GM21737 (cell line): ENCODE measurements at regions not wholly inside any gene's neighbourhood (a gene's known extent, or its start where the extent isn't known, plus 50 kb on each side); places are given as distances from the start of the nearest gene placed in this dataset.

Experiments
- ATAC-seq: cut with Tn5 transposase; IDR thresholded peaks from one replicate; pipeline ENCODE4 v1.9.1; 2021; ENCODE audit warnings: mild to moderate bottlenecking, moderate library complexity; ENCODE audit not compliant: unreplicated experiment

GRCh38 chr3:110181226-110181625 is 843.9 kb upstream of the DPPA4 start:
- no peak for ATAC-seq

DNA sequence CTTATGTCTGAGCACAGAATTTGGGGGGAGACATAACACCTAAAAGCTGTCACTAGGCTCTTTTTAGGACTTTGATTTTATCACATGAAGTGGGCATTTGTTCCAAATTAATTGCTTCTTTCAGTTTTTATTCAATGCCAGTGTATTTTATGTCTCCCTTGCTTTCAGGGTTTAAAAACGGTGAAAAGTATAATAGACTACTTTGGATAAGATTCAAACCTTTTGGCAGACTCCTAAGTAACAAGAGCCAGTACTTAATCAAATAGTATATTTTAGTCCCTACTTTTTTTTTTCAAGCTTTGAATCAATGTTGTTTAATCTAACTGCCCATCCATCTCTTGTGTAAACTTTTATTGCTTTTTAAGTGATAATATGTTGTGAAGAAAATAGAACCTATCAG is 847.2 kb upstream of the DPPA4 start:
- ATAC-seq, result no peak

DNA sequence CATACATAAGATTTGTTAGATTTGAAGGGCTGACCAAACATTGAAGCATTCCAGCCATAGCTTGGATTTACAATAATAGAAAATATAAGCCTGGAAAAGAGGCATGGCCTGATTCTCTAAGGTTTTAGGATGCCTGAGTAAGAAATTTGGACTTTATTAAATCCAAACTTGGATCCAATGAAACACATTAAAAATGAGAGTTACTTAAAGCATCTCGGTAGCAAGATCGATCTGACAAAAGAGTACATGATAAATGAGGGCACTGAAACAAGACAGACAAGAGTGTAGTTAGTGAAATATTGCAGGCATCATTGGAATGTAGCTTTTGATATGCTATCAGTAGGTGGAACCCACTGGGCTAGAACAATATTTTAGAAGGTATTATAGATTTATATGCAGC is 855.7 kb upstream of the DPPA4 start:
- ATAC-seq, result no peak

DNA sequence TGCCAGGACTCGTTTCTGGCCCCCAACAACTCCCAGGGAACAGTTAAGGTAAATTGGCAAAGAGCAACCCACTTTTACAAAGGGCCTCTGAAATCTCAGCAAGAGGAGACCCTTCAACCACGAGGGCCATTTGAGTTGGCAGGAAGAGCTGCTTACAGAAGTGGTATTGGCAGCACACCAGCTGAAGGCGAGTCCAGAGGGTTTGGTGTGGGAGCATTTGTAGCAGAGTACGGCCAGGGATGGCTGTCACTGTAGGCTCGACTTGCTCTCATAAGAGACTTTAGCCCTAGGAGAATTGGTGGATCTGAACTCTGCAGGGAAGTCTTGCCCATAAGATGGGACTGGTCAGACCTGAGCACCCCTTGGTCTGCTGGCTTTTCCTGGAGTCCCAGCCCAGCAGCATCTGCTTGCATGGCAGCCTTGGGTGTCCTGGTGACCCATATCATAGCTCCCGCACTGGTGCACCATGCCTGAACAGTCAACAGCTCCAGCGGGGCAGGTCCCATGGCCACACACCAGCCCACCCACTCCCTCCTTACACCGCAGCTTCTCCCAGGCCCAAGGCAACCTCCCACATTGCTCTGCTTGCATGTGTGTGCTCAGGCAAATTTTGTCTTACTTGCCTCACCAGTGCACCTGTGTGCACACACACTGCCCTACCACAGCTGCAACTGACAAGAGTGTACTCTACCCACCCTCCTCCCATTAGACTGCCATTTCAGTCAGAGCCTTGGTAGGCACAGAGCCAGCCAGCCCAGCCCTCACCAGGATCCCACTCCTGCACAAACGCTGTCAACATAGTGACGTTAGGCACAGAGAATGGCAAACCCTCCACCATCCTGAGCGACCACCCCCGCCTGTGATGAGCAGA is 861.6 kb upstream of the DPPA4 start:
- no peak for ATAC-seq

- no peak for ATAC-seq
These were observed 862.2 kb upstream of the DPPA4 start for GRCh38 chr3:110199588-110199943.

- ATAC-seq, result no peak
These were observed 861.4 kb upstream of the NECTIN3 start for GRCh38 chr3:110210086-110210660.

DNA sequence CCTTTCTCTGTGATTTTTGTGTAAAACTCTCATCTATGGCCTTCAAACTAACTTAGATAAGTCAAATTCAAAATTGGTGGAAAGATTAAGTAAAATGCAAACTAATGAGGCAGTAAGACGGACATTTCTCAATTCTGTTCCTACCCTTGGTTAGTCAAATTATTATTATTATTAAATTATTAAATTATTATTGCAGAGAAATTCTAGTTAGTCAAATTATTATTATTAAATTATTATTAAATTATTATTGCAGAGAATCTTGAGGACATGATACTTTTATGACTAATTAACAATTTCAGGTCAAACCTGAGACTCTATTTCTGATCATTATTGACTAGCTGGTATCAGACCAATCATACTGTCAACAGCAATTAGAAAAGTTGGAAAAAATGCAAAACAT is 845.0 kb upstream of the NECTIN3 start:
- ATAC-seq, result no peak

DNA sequence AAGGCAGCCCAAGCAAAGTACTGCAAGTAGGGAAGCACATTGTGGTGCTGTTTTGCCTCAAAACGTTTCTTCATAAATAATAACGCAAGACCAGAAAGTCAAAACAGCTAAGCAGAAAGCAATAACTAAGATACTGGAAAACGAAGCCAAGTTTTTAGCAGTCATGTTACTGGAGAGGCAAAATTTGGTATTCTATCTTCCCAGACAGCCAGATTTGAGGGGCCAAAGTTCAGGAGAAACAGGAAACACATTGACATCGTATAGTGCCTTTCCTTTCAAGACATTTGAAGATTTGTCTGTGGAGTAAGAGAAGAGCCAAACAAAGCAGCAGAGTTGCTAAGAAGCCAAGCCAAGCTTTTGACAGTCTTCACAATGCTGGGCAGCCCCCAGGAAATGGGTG is 843.6 kb upstream of the NECTIN3 start:
- no peak for ATAC-seq

GRCh38 chr3:110234831-110235230 is 836.8 kb upstream of the NECTIN3 start:
- ATAC-seq, result no peak

GRCh38 chr3:110236976-110237610 is 834.5 kb upstream of the NECTIN3 start:
- ATAC-seq, result no peak

GRCh38 chr3:110243081-110243480 is 828.5 kb upstream of the NECTIN3 start:
- ATAC-seq, result no peak

- ATAC-seq, result no peak
These were observed 824.7 kb upstream of the NECTIN3 start for GRCh38 chr3:110246796-110247376.

- ATAC-seq, result no peak
These were observed 823.0 kb upstream of the NECTIN3 start for GRCh38 chr3:110248666-110249065.

- no peak for ATAC-seq
These were observed 817.8 kb upstream of the NECTIN3 start for GRCh38 chr3:110253794-110254193.

- ATAC-seq, result no peak
These were observed 817.0 kb upstream of the NECTIN3 start for GRCh38 chr3:110254591-110254990.

GRCh38 chr3:110261141-110261540 is 810.5 kb upstream of the NECTIN3 start:
- ATAC-seq, result no peak

DNA sequence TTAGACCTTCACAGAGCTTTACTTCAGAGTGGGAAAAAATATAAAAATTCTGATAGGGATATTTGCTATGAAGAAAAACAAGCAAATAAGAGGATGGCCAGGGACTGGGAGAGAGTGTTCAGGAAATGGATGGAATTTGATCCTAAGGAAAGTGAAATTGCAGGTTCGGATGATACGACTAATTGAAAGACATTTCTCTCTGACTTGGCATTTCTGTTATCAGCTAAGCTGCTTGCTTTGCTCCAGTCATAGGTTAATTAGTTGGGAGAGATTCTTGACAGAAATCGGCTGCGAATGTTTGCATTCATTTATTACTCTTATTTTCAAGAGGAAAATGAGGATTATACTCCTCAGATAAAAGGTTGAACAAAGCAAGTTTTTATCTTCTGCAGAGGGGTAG is 808.7 kb upstream of the NECTIN3 start:
- ATAC-seq, result no peak

DNA sequence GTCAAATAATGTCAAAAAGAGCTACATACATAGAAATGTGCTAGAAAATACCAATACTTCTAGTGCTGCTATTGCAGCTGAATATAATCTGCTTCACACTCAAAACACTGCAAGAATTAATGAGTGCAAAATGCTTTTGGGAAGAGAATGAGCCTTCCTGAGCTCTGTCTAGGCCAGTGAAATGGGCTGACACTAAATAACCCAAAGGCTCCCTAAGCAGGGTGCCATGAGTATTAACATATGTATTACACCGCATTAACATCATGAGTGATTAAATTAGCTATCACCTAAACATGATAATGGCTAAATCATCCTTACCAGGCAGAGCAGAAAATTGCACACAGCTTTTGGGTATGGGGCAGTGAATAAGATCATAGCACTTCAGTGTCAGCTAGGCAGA is 806.3 kb upstream of the NECTIN3 start:
- ATAC-seq, result no peak

GRCh38 chr3:110267304-110267845 is 804.2 kb upstream of the NECTIN3 start:
- no peak for ATAC-seq

- ATAC-seq, result no peak
These were observed 799.1 kb upstream of the NECTIN3 start for GRCh38 chr3:110272525-110272924.

DNA sequence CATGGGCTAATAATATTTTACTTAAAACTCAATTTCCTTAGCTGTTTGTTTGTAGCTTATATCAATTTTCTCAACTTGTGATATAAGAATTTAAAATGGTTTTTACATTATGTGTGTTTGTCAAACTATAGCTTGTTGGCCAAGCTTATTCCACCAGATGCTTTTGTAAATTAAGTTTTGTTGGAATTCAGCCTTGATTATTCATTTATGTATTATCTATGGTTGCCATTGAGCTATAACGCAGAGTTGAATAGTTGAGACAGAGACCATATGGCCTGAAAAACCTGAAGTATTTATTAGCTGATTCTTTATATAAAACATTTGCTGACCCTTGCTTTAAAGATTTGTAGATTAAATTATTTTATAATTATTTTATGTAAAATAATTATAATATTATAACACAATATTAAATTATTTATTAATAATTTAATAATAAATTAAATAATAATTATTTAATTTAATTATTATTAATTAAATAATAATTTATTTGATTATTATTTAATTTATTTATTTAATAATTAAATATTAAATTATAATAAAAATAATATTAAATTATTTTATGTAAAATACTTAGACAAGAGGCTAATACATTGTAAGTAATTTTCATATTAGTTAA is 779.6 kb upstream of the NECTIN3 start:
- no peak for ATAC-seq
